Astrocyte (in vitro differentiated cells and primary cell): ENCODE measurements at regions not wholly inside any gene's neighbourhood (a gene's known extent, or its start where the extent isn't known, plus 50 kb on each side); places are given as distances from the start of the nearest gene placed in this dataset.
"Not testable (repeated sequence)": the region's sequence is repeated elsewhere in the genome, so short reads cannot be mapped to it uniquely, and the experiment has no call there.

Source experiments
- CTCF ChIP-seq: IDR thresholded peaks from 2 replicates; pipeline ENCODE4 v1.5.1; 2011; ENCODE audit warnings: low read depth, mild to moderate bottlenecking, inconsistent platforms, low read length, moderate library complexity; ENCODE audit not compliant: insufficient read depth
- EZH2 ChIP-seq: IDR thresholded peaks from 2 replicates; pipeline ENCODE4 v1.6.1; 2012; ENCODE audit warnings: mild to moderate bottlenecking, low read length, inconsistent platforms; ENCODE audit not compliant: insufficient read depth

GRCh38 chr16:58878641-58879040 lies 144.5 kb upstream of the GOT2 start:
- not testable (repeated sequence) for TF ChIP-seq CTCF, EZH2
